GM12878 (cell line): ENCODE measurements at regions not wholly inside any gene's neighbourhood (a gene's known extent, or its start where the extent isn't known, plus 50 kb on each side); places are given as distances from the start of the nearest gene placed in this dataset.

Experiments used
- ATAC-seq: fragments of 200-7000 bp; cut with Tn5 transposase; 3 replicates; pipeline ENCODE4 v1.9.1; 2020; ENCODE audit warnings: mild to moderate bottlenecking, moderate library complexity
- BruUV-seq: library from RNA; stranded (reverse); fragments of 400-500 nt; replicated peaks from 2 replicates; lab custom pipeline; 2021; lab: Mats Ljungman, UMichigan
- CTCF ChIA-PET: fragments of 300-600 bp; sonication (Branson Sonifier 250); formaldehyde crosslinking; extraction: SDS; loops from one replicate; lab custom pipeline; 2021; ENCODE audit warnings: inconsistent platforms; lab: Yijun Ruan, JAX
- POLR2A ChIA-PET: fragments of 350-600 bp; formaldehyde crosslinking; extraction: SDS; loops from one replicate; lab custom pipeline; 2021; ENCODE audit warnings: inconsistent platforms; lab: Charles Lee
- RAD21 ChIA-PET: fragments of 300-600 bp; sonication (Branson Sonifier 250); formaldehyde crosslinking; loops from one replicate; lab custom pipeline; 2023; ENCODE audit warnings: antibody characterized with exemption; ENCODE audit not compliant: unreplicated experiment; lab: Charles Lee
- SMC1A ChIA-PET: fragments of 300-600 bp; sonication (Branson Sonifier 250); formaldehyde crosslinking; loops from one replicate; lab custom pipeline; 2023; ENCODE audit not compliant: unreplicated experiment, uncharacterized antibody; lab: Charles Lee
- DNase-seq: peaks from one replicate; pipeline ENCODE4 v3.0.0-alpha.2; 2011; ENCODE audit warnings: low read depth, low spot score
- FAIRE-seq: peaks from 3 replicates; lab custom pipeline; 2011; peaks lifted over from hg19 to GRCh38; lab: Jason Lieb, UNC
- H2AFZ ChIP-seq: 2 replicates; pipeline ENCODE4 v1.6.0; 2011; ENCODE audit warnings: low read depth, low read length, control low read depth; ENCODE audit not compliant: control insufficient read depth
- H3K27ac ChIP-seq: 2 replicates; pipeline ENCODE4 v1.5.1; 2011; ENCODE audit warnings: control low read depth; ENCODE audit not compliant: control insufficient read depth, insufficient read depth
- H3K27me3 ChIP-seq, 2 experiments: replicated peaks in 1 of 2; 2 replicates each; pipeline versions ENCODE4 v1.6.0 to v1.6.1; 2011; ENCODE audit warnings: low read length in 1 of 2; ENCODE audit not compliant: control insufficient read depth in 2 of 2, insufficient read depth in 2 of 2
- H3K36me3 ChIP-seq, 2 experiments: 2 replicates each; pipeline ENCODE4 v1.5.1; 2011; ENCODE audit warnings: low read length in 1 of 2; ENCODE audit not compliant: control insufficient read depth in 2 of 2, insufficient read depth in 2 of 2
- H3K4me1 ChIP-seq: 2 replicates; pipeline ENCODE4 v1.6.1; 2011; ENCODE audit warnings: mild to moderate bottlenecking, low read length, moderate library complexity, mixed read lengths; ENCODE audit not compliant: control insufficient read depth, insufficient read depth
- H3K4me2 ChIP-seq: 2 replicates; pipeline ENCODE4 v1.6.0; 2011; ENCODE audit warnings: control low read depth; ENCODE audit not compliant: control insufficient read depth, insufficient read depth
- H3K4me3 ChIP-seq: fragments of 200-600 bp; sonication (generic); 2 replicates; pipeline ENCODE4 v1.5.1; 2016
- H3K79me2 ChIP-seq: 2 replicates; pipeline ENCODE4 v1.6.0; 2011; ENCODE audit warnings: low read length; ENCODE audit not compliant: control insufficient read depth, insufficient read depth
- H3K9ac ChIP-seq: 2 replicates; pipeline ENCODE4 v1.8.0; 2011; ENCODE audit warnings: low read length, control low read depth, mixed read lengths; ENCODE audit not compliant: control insufficient read depth, insufficient read depth
- H3K9me3 ChIP-seq: replicated peaks from 3 replicates; pipeline ENCODE4 v1.5.1; 2011; ENCODE audit warnings: mild to moderate bottlenecking, low read length; ENCODE audit not compliant: control insufficient read depth, insufficient read depth
- H4K20me1 ChIP-seq: 2 replicates; pipeline ENCODE4 v1.6.0; 2011; ENCODE audit not compliant: control insufficient read depth, insufficient read depth
- BCL3 ChIP-seq: IDR thresholded peaks from 2 replicates; pipeline ENCODE4 v1.6.1; 2011; ENCODE audit warnings: borderline replicate concordance, low read depth, mild to moderate bottlenecking, moderate library complexity, low read length; ENCODE audit not compliant: insufficient read depth, poor library complexity, severe bottlenecking
- CHD1 ChIP-seq: IDR thresholded peaks from 2 replicates; pipeline ENCODE4 v1.6.1; 2012; ENCODE audit warnings: low read depth, low read length, improper control_type of control experiment
- FOXM1 ChIP-seq: IDR thresholded peaks from 2 replicates; pipeline ENCODE4 v1.6.1; 2012; ENCODE audit warnings: low read depth, mild to moderate bottlenecking, inconsistent platforms, low read length, moderate library complexity
- JUND ChIP-seq: IDR thresholded peaks from 2 replicates; pipeline ENCODE4 v1.6.1; 2012; ENCODE audit warnings: low read depth, mild to moderate bottlenecking, low read length, improper control_type of control experiment, moderate library complexity
- MYC ChIP-seq: IDR thresholded peaks from 2 replicates; pipeline ENCODE4 v1.6.1; 2011; ENCODE audit warnings: mild to moderate bottlenecking, low read length, moderate library complexity, inconsistent platforms; ENCODE audit not compliant: insufficient read depth, insufficient replicate concordance, insufficient read length, severe bottlenecking
- NFYA ChIP-seq: IDR thresholded peaks from 2 replicates; pipeline ENCODE4 v1.6.1; 2011; ENCODE audit warnings: low read depth, mild to moderate bottlenecking, low read length, improper control_type of control experiment, borderline replicate concordance
- RAD21 ChIP-seq: IDR thresholded peaks from 2 replicates; pipeline ENCODE4 v1.6.1; 2011; ENCODE audit warnings: mild to moderate bottlenecking, low read depth, low read length, moderate library complexity; ENCODE audit not compliant: insufficient read depth
- RUNX3 ChIP-seq: IDR thresholded peaks from 2 replicates; pipeline ENCODE4 v1.6.1; 2012; ENCODE audit warnings: low read length, inconsistent platforms
- SIN3A ChIP-seq: IDR thresholded peaks from 2 replicates; pipeline ENCODE4 v1.6.1; 2012; ENCODE audit warnings: low read depth, low read length, improper control_type of control experiment
- SP1 ChIP-seq: IDR thresholded peaks from one replicate; pipeline ENCODE4 v1.6.1; 2011; ENCODE audit warnings: low read depth, low read length
- SPI1 ChIP-seq: IDR thresholded peaks from 2 replicates; pipeline ENCODE4 v1.6.1; 2011; ENCODE audit warnings: low read depth, mild to moderate bottlenecking, low read length, moderate library complexity, borderline replicate concordance; ENCODE audit not compliant: insufficient read depth
- ZBED1 ChIP-seq: IDR thresholded peaks from 2 replicates; pipeline ENCODE4 v1.6.1; 2016; ENCODE audit warnings: borderline replicate concordance
- ZBTB11 ChIP-seq: fragments of 450-650 bp; formaldehyde crosslinking; IDR thresholded peaks from 2 replicates; pipeline ENCODE4 v1.5.0; 2022; ENCODE audit warnings: mild to moderate bottlenecking, missing genetic modification characterization
- ZNF24 ChIP-seq: fragments of 450-650 bp; IDR thresholded peaks from 2 replicates; pipeline ENCODE4 v1.6.1; 2017; ENCODE audit warnings: antibody characterized with exemption, mild to moderate bottlenecking
- ZSCAN29 ChIP-seq: fragments of 450-650 bp; IDR thresholded peaks from 2 replicates; pipeline ENCODE4 v1.6.1; 2017; ENCODE audit warnings: mild to moderate bottlenecking, moderate library complexity
- WGBS: methylation state at CpG from one replicate; pipeline ENCODE4 v1.1.6; 2016; ENCODE audit warnings: low lambda C conversion rate; ENCODE audit not compliant: insufficient replicate concordance, insufficient coverage; ENCODE audit errors: missing lambda C conversion rate; 5-methylcytosine and 5-hydroxymethylcytosine counted together
- in situ Hi-C: fragments of 300-500 bp; cut with MboI; formaldehyde crosslinking; loops from 9 replicates; pipeline ENCODE4 v1.14.3; 2018; ENCODE audit warnings: mixed read lengths
- intact Hi-C: fragments of 100-400 bp; cut with micrococcal nuclease; formaldehyde crosslinking; loops from one replicate; pipeline ENCODE4 v1.14.2; 2022; ENCODE audit not compliant: unreplicated experiment
- TF ChIP-seq, protein P1 (sequence below): IDR thresholded peaks from 2 replicates; pipeline ENCODE4 v1.6.1; 2011; ENCODE audit warnings: mild to moderate bottlenecking, low read depth, low read length, moderate library complexity; ENCODE audit not compliant: insufficient replicate concordance

- TF ChIP-seq ZBTB11 (CRISPR knock-in tag), result no peak
- no peak for TF ChIP-seq JUND
- TF ChIP-seq MYC, result no peak
- TF ChIP-seq, protein P1, sequence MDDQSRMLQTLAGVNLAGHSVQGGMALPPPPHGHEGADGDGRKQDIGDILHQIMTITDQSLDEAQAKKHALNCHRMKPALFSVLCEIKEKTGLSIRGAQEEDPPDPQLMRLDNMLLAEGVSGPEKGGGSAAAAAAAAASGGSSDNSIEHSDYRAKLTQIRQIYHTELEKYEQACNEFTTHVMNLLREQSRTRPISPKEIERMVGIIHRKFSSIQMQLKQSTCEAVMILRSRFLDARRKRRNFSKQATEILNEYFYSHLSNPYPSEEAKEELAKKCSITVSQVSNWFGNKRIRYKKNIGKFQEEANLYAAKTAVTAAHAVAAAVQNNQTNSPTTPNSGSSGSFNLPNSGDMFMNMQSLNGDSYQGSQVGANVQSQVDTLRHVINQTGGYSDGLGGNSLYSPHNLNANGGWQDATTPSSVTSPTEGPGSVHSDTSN, result no peak
Observed at GRCh38 chr2:196426122-196426521, 213.4 kb upstream of the CCDC150 start (continued).

- in situ Hi-C loops, result no loop called here
- Histone ChIP-seq H3K27ac (peak overlapping the region; percentile 65; the same call in 1 of the 2 replicates), H3K4me2 (peak overlapping the region; percentile 41; the same call in 1 of the 2 replicates), H3K9ac (no peak overlapping the region; the same call in 1 of the 2 replicates), H3K9me3 (peaks cover 3% of the 10 kb centered on the region; the same call in 2 of the 3 replicates), H2AFZ (no peak overlapping the region; the same call in 1 of the 2 replicates), H3K4me1 (peaks cover 28% of the 10 kb centered on the region), H4K20me1 (no peaks in the 10 kb centered on the region), H3K36me3 (no peaks in the 10 kb centered on the region), H3K27me3 (no peaks in the 10 kb centered on the region), H3K79me2 (no peaks in the 10 kb centered on the region), H3K4me3 (no peak overlapping the region)
- SMC1A ChIA-PET, result interaction anchor here (0.7 to 10.2 kb wide), 8 partner anchors 12 to 1017 kb away, joined by 3 to 99 read pairs (median 6); no protein-coding TSS in a partner anchor
- RAD21 ChIA-PET, result interaction anchor here (2.1 to 8.8 kb wide), 3 partner anchors 20 to 26 kb away, joined by 6 to 66 read pairs (median 8); no protein-coding TSS in a partner anchor
- CTCF ChIA-PET, result interaction anchor here (1.4 to 10.7 kb wide), 2 partner anchors 13 to 23 kb away, joined by 5 to 100 read pairs; no protein-coding TSS in a partner anchor
- DNase-seq (no peak), FAIRE-seq (no peak), ATAC-seq (peak; percentile 66)
- intact Hi-C loops, result no loop called here
- POLR2A ChIA-PET, result interaction anchor here (1.9 kb wide), 1 partner anchor 14 kb away, joined by 5 read pairs; no protein-coding TSS in a partner anchor
- WGBS, result 0% methylated on average over 2 of the region's 2 CpGs
- no TSS peak for BruUV-seq
- TF ChIP-seq RAD21, result 0 out of 2 replicates have a peak, but pooled peaks have one; percentile 3
- TF ChIP-seq CHD1, result no peak
- TF ChIP-seq FOXM1, result no peak
- no peak for TF ChIP-seq SIN3A
- no peak for TF ChIP-seq ZBED1
- TF ChIP-seq NFYA, result no peak
- no peak for TF ChIP-seq ZSCAN29
- TF ChIP-seq SP1, result no peak
- TF ChIP-seq RUNX3, result peak; percentile 33; the same call in 1 of the 2 replicates
- no peak for TF ChIP-seq ZNF24
- peak; percentile 59; the same call in 1 of the 2 replicates for TF ChIP-seq SPI1
- no peak for TF ChIP-seq BCL3
Observed at GRCh38 chr2:196427986-196428634, 211.4 kb upstream of the CCDC150 start.
